Vagina (tissue), 2 donors: ENCODE measurements at regions not wholly inside any gene's neighbourhood (a gene's known extent, or its start where the extent isn't known, plus 50 kb on each side); places are given as distances from the start of the nearest gene placed in this dataset.

Experiments
- POLR2A ChIP-seq, 2 donors: fragments of 450-650 bp; IDR thresholded peaks; one replicate each; pipeline ENCODE4 v1.6.1; 2017; ENCODE audit warnings: antibody characterized with exemption in 2 of 2, mild to moderate bottlenecking in 2 of 2, moderate library complexity in 2 of 2
- POLR2AphosphoS5 ChIP-seq, 2 donors: sonication (generic); formaldehyde crosslinking; IDR thresholded peaks; one replicate each; pipeline ENCODE4 v1.9.0; 2017; ENCODE audit warnings: antibody characterized with exemption in 2 of 2, mild to moderate bottlenecking in 2 of 2, low read depth in 1 of 2; ENCODE audit not compliant: insufficient read depth in 1 of 2
- TF ChIP-seq, protein P1 (sequence below), 3 experiments: fragments of 450-650 bp in 2 of 3; fragments of 200-600 bp in 1 of 3; sonication (generic) in 1 of 3; IDR thresholded peaks; one replicate each; pipeline ENCODE4 v1.5.1; 2017 to 2019; ENCODE audit warnings: antibody characterized with exemption in 3 of 3, mild to moderate bottlenecking in 2 of 3, moderate library complexity in 2 of 3

DNA sequence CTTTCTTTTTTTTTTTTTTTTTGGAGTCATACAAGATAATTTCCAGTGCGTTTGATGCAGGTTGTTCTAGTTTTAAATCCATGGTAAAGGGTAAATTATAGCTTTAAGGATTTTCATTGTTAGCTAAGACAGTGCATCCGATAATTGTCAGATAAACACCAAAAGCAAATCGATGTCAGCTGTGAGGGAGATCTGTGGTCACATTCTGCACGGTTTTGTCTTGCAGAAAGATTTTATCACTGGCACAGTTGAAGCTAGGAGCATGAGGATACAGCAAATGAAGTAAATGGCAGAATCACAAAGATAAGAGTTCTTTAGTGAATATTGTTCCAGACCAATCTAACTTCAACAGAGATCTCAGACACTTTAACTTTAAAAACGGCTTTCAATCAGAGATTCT lies 648.8 kb upstream of the COBL start:
- TF ChIP-seq, protein P1, sequence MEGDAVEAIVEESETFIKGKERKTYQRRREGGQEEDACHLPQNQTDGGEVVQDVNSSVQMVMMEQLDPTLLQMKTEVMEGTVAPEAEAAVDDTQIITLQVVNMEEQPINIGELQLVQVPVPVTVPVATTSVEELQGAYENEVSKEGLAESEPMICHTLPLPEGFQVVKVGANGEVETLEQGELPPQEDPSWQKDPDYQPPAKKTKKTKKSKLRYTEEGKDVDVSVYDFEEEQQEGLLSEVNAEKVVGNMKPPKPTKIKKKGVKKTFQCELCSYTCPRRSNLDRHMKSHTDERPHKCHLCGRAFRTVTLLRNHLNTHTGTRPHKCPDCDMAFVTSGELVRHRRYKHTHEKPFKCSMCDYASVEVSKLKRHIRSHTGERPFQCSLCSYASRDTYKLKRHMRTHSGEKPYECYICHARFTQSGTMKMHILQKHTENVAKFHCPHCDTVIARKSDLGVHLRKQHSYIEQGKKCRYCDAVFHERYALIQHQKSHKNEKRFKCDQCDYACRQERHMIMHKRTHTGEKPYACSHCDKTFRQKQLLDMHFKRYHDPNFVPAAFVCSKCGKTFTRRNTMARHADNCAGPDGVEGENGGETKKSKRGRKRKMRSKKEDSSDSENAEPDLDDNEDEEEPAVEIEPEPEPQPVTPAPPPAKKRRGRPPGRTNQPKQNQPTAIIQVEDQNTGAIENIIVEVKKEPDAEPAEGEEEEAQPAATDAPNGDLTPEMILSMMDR (IDR thresholded peaks at IDR 0.05) = no peak
- TF ChIP-seq POLR2AphosphoS5 (IDR thresholded peaks at IDR 0.05; ENCODE audit: insufficient read depth in 1 of 2, low read depth in 1 of 2) (no peak), POLR2A (IDR thresholded peaks at IDR 0.05) (no peak)
